HG02678 (cell line): ENCODE measurements at regions not wholly inside any gene's neighbourhood (a gene's known extent, or its start where the extent isn't known, plus 50 kb on each side); places are given as distances from the start of the nearest gene placed in this dataset.
A peak's percentile ranks its signal among the peaks of the same experiment; 100 is the strongest.
"Not testable (repeated sequence)": the region's sequence is repeated elsewhere in the genome, so short reads cannot be mapped to it uniquely, and the experiment has no call there.

ENCODE experiments used
- ATAC-seq: cut with Tn5 transposase; IDR thresholded peaks from one replicate; pipeline ENCODE4 v1.9.1; 2021; ENCODE audit warnings: mild to moderate bottlenecking, moderate library complexity; ENCODE audit not compliant: unreplicated experiment

GRCh38 chr3:104412608-104413580 is 953.8 kb upstream of the ALCAM start:
- no peak for ATAC-seq

- ATAC-seq, result no peak
These were observed 938.3 kb upstream of the ALCAM start for GRCh38 chr3:104428337-104428925.

- no peak for ATAC-seq
These were observed 937.0 kb upstream of the ALCAM start for GRCh38 chr3:104429727-104430126.

- no peak for ATAC-seq
These were observed 930.2 kb upstream of the ALCAM start for GRCh38 chr3:104436506-104436905.

- no peak for ATAC-seq
These were observed 929.5 kb upstream of the ALCAM start for GRCh38 chr3:104437131-104437750.

- ATAC-seq, result no peak
These were observed 928.8 kb upstream of the ALCAM start for GRCh38 chr3:104437891-104438290.

- no peak for ATAC-seq
These were observed 928.0 kb upstream of the ALCAM start for GRCh38 chr3:104438706-104439105.

GRCh38 chr3:104445252-104445919 is 921.3 kb upstream of the ALCAM start:
- ATAC-seq, result not testable (repeated sequence)

- ATAC-seq, result no peak
These were observed 919.0 kb upstream of the ALCAM start for GRCh38 chr3:104447681-104448080.

- ATAC-seq, result no peak
These were observed 914.0 kb upstream of the ALCAM start for GRCh38 chr3:104452697-104453096.

- ATAC-seq, result no peak
These were observed 908.1 kb upstream of the ALCAM start for GRCh38 chr3:104458657-104459056.

- ATAC-seq, result peak; percentile 57
These were observed 906.0 kb upstream of the ALCAM start for GRCh38 chr3:104460477-104461406.

- ATAC-seq, result no peak
These were observed 905.3 kb upstream of the ALCAM start for GRCh38 chr3:104461431-104461830.

- no peak for ATAC-seq
These were observed 894.5 kb upstream of the ALCAM start for GRCh38 chr3:104472221-104472620.

GRCh38 chr3:104474011-104474410 is 892.7 kb upstream of the ALCAM start:
- no peak for ATAC-seq

- ATAC-seq, result no peak
These were observed 863.7 kb upstream of the ALCAM start for GRCh38 chr3:104503022-104503421.

GRCh38 chr3:104510131-104510849 is 856.4 kb upstream of the ALCAM start:
- ATAC-seq, result no peak

GRCh38 chr3:104514371-104514770 is 852.3 kb upstream of the ALCAM start:
- ATAC-seq, result no peak

GRCh38 chr3:104514776-104515175 is 851.9 kb upstream of the ALCAM start:
- ATAC-seq, result no peak
